Kidney capillary endothelial cell (primary cell): ENCODE measurements at regions not wholly inside any gene's neighbourhood (a gene's known extent, or its start where the extent isn't known, plus 50 kb on each side); places are given as distances from the start of the nearest gene placed in this dataset.
"Not testable (repeated sequence)": the region's sequence is repeated elsewhere in the genome, so short reads cannot be mapped to it uniquely, and the experiment has no call there.

ENCODE experiments used
- DNase-seq: peaks from one replicate; pipeline ENCODE4 v3.0.0-alpha.2; 2018; ENCODE audit warnings: low spot score

GRCh38 chr10:108358912-108359311 lies 1194.4 kb upstream of the SORCS1 start:
- peak; percentile 98 for DNase-seq

GRCh38 chr10:108352771-108353170 lies 1188.3 kb upstream of the SORCS1 start:
- no peak for DNase-seq

GRCh38 chr10:108348215-108348614 lies 1183.7 kb upstream of the SORCS1 start:
- DNase-seq: no peak

GRCh38 chr10:108346066-108346465 lies 1181.6 kb upstream of the SORCS1 start:
- no peak for DNase-seq

- no peak for DNase-seq
These were observed 1173.6 kb upstream of the SORCS1 start for GRCh38 chr10:108338146-108338545.

- no peak for DNase-seq
These were observed 1172.3 kb upstream of the SORCS1 start for GRCh38 chr10:108336836-108337235.

GRCh38 chr10:108327706-108328105 lies 1163.2 kb upstream of the SORCS1 start:
- DNase-seq: no peak

GRCh38 chr10:108323274-108323798 lies 1158.8 kb upstream of the SORCS1 start:
- no peak for DNase-seq

- no peak for DNase-seq
These were observed 1155.1 kb upstream of the SORCS1 start for GRCh38 chr10:108319434-108320222.

GRCh38 chr10:108315636-108316035 lies 1151.1 kb upstream of the SORCS1 start:
- not testable (repeated sequence) for DNase-seq

- DNase-seq: no peak
These were observed 1143.4 kb upstream of the SORCS1 start for GRCh38 chr10:108307925-108308312.

GRCh38 chr10:108307250-108307924 lies 1142.9 kb upstream of the SORCS1 start:
- DNase-seq: no peak

GRCh38 chr10:108303149-108303548 lies 1138.6 kb upstream of the SORCS1 start:
- DNase-seq: peak; percentile 36

GRCh38 chr10:108301002-108301401 lies 1136.5 kb upstream of the SORCS1 start:
- no peak for DNase-seq

GRCh38 chr10:108290823-108291222 lies 1126.3 kb upstream of the SORCS1 start:
- no peak for DNase-seq

- no peak for DNase-seq
These were observed 1111.6 kb upstream of the SORCS1 start for GRCh38 chr10:108275895-108276685.

- DNase-seq: no peak
These were observed 1095.9 kb upstream of the SORCS1 start for GRCh38 chr10:108260383-108260906.

- DNase-seq: no peak
These were observed 1089.6 kb upstream of the SORCS1 start for GRCh38 chr10:108254089-108254488.

- no peak for DNase-seq
These were observed 1088.3 kb upstream of the SORCS1 start for GRCh38 chr10:108252771-108253170.

GRCh38 chr10:108250936-108251620 lies 1086.6 kb upstream of the SORCS1 start:
- peak; percentile 76 for DNase-seq

- DNase-seq: no peak
These were observed 1085.4 kb upstream of the SORCS1 start for GRCh38 chr10:108249940-108250339.
